ENCODE measurements at regions not wholly inside any gene's neighbourhood (a gene's known extent, or its start where the extent isn't known, plus 50 kb on each side); places are given as distances from the start of the nearest gene placed in this dataset.

GRCh38 chr15:79230766-79231165, 51.8 kb upstream of the ANKRD34C start:
- DNase-seq = no peak

GRCh38 chr15:79222808-79223207, 59.7 kb upstream of the ANKRD34C start:
- no peak for DNase-seq

- DNase-seq = no peak
Observed at GRCh38 chr15:79221696-79222095, 60.8 kb upstream of the ANKRD34C start.

GRCh38 chr15:79219393-79220056, 63.0 kb upstream of the ANKRD34C start:
- DNase-seq = no peak

- no peak for DNase-seq
Observed at GRCh38 chr15:79218588-79219200, 63.8 kb upstream of the ANKRD34C start.

GRCh38 chr15:79213650-79214049, 68.9 kb upstream of the ANKRD34C start:
- no peak for DNase-seq

- DNase-seq = no peak
Observed at GRCh38 chr15:79212589-79213157, 69.8 kb upstream of the ANKRD34C start.

- no peak for DNase-seq
Observed at GRCh38 chr15:79211481-79211880, 71.0 kb upstream of the ANKRD34C start.

- DNase-seq = no peak
Observed at GRCh38 chr15:79209690-79210089, 72.8 kb upstream of the ANKRD34C start.

- DNase-seq = no peak
Observed at GRCh38 chr15:79209116-79209515, 73.4 kb upstream of the ANKRD34C start.

- DNase-seq = no peak
Observed at GRCh38 chr15:79208179-79208578, 74.3 kb upstream of the ANKRD34C start.

- DNase-seq = no peak
Observed at GRCh38 chr15:79206940-79207339, 75.6 kb upstream of the ANKRD34C start.

- no peak for DNase-seq
Observed at GRCh38 chr15:79204886-79205675, 77.4 kb upstream of the ANKRD34C start.

- DNase-seq = no peak
Observed at GRCh38 chr15:79198461-79198860, 84.1 kb upstream of the ANKRD34C start.

- no peak for DNase-seq
Observed at GRCh38 chr15:79197285-79197684, 85.2 kb upstream of the ANKRD34C start.

- DNase-seq = no peak
Observed at GRCh38 chr15:79195802-79196201, 86.7 kb upstream of the ANKRD34C start.

GRCh38 chr15:79195239-79195638, 87.3 kb upstream of the ANKRD34C start:
- DNase-seq = no peak

GRCh38 chr15:79194386-79194785, 88.1 kb upstream of the ANKRD34C start:
- no peak for DNase-seq

- DNase-seq = no peak
Observed at GRCh38 chr15:79193549-79193948, 89.0 kb upstream of the ANKRD34C start.

- no peak for DNase-seq
Observed at GRCh38 chr15:79193103-79193502, 89.4 kb upstream of the ANKRD34C start.

GRCh38 chr15:79192462-79193036, 90.0 kb upstream of the ANKRD34C start:
- DNase-seq = no peak

- DNase-seq = no peak
Observed at GRCh38 chr15:79190093-79190492, 92.4 kb upstream of the ANKRD34C start.

- no peak for DNase-seq
Observed at GRCh38 chr15:79186616-79187015, 95.9 kb upstream of the ANKRD34C start.
